Ascending aorta (tissue), 2 donors: ENCODE measurements at regions not wholly inside any gene's neighbourhood (a gene's known extent, or its start where the extent isn't known, plus 50 kb on each side); places are given as distances from the start of the nearest gene placed in this dataset.

ENCODE experiments used
- DNase-seq, 2 donors: peaks; one replicate each; pipeline ENCODE4 v3.0.0-alpha.2; 2019; ENCODE audit warnings: low spot score in 2 of 2
- H3K27ac ChIP-seq, 2 donors: fragments of 200-600 bp; sonication (generic); one replicate each; pipeline ENCODE4 v1.5.1; 2016 to 2017; ENCODE audit warnings: mild to moderate bottlenecking in 1 of 2
- H3K27me3 ChIP-seq: fragments of 200-600 bp; sonication (generic); one replicate; pipeline ENCODE4 v1.5.1; 2017
- H3K36me3 ChIP-seq, 2 donors: fragments of 200-600 bp; sonication (generic); one replicate each; pipeline ENCODE4 v1.5.1; 2016
- H3K4me1 ChIP-seq, 2 donors: fragments of 200-600 bp; sonication (generic); one replicate each; pipeline ENCODE4 v1.5.1; 2016 to 2017; ENCODE audit warnings: mild to moderate bottlenecking in 1 of 2
- H3K4me3 ChIP-seq, 2 donors: fragments of 200-600 bp; sonication (generic); one replicate each; pipeline ENCODE4 v1.5.1; 2016 to 2017; ENCODE audit warnings: mild to moderate bottlenecking in 1 of 2
- H3K9me3 ChIP-seq, 2 donors: fragments of 200-600 bp; sonication (generic); one replicate each; pipeline ENCODE4 v1.5.1; 2016
- CTCF ChIP-seq, 3 experiments: fragments of 200-600 bp in 2 of 3; fragments of 450-650 bp in 1 of 3; sonication (generic) in 2 of 3; IDR thresholded peaks; one replicate each; pipeline ENCODE4 v1.5.1; 2016 to 2019; ENCODE audit warnings: antibody characterized with exemption in 3 of 3, mild to moderate bottlenecking in 1 of 3, moderate library complexity in 1 of 3
- intact Hi-C: fragments of 100-400 bp; cut with DNase I; formaldehyde crosslinking; loops from one replicate; pipeline ENCODE4 v1.15.1; 2023

- Histone ChIP-seq H3K4me3 (no peak overlapping the region), H3K4me1 (no peaks in the 10 kb centered on the region), H3K27ac (no peak overlapping the region), H3K27me3 (no peaks in the 10 kb centered on the region), H3K9me3 (no peaks in the 10 kb centered on the region), H3K36me3 (no peaks in the 10 kb centered on the region)
- TF ChIP-seq CTCF (IDR thresholded peaks at IDR 0.05), result no peak
- intact Hi-C loops, result no loop called here
- no peak for DNase-seq
These were observed 489.8 kb upstream of the FLRT2 start for GRCh38 chr14:85040046-85040685.

GRCh38 chr14:85041618-85042017, 488.3 kb upstream of the FLRT2 start:
- H3K4me3 ChIP-seq, result no peak overlapping the region
- H3K9me3 ChIP-seq, result no peaks in the 10 kb centered on the region
- no peaks in the 10 kb centered on the region for H3K27me3 ChIP-seq
- H3K36me3 ChIP-seq, result no peaks in the 10 kb centered on the region
- no peak overlapping the region for H3K27ac ChIP-seq
- intact Hi-C loops, result no loop called here
- no peak for DNase-seq
- TF ChIP-seq CTCF (IDR thresholded peaks at IDR 0.05), result no peak
- H3K4me1 ChIP-seq, result no peaks in the 10 kb centered on the region

- no peaks in the 10 kb centered on the region for H3K4me1 ChIP-seq
- no peak for DNase-seq
- intact Hi-C loops, result no loop called here
- H3K27me3 ChIP-seq, result no peaks in the 10 kb centered on the region
- no peaks in the 10 kb centered on the region for H3K36me3 ChIP-seq
- no peak overlapping the region for H3K4me3 ChIP-seq
- H3K27ac ChIP-seq, result no peak overlapping the region
- TF ChIP-seq CTCF (IDR thresholded peaks at IDR 0.05), result no peak
- H3K9me3 ChIP-seq, result no peaks in the 10 kb centered on the region
These were observed 487.6 kb upstream of the FLRT2 start for GRCh38 chr14:85042301-85042700.

GRCh38 chr14:85050180-85050579, 479.8 kb upstream of the FLRT2 start:
- Histone ChIP-seq H3K27me3 (no peaks in the 10 kb centered on the region), H3K4me1 (no peaks in the 10 kb centered on the region), H3K9me3 (no peaks in the 10 kb centered on the region), H3K4me3 (no peak overlapping the region), H3K36me3 (no peaks in the 10 kb centered on the region), H3K27ac (no peak overlapping the region)
- DNase-seq, result no peak
- no peak for TF ChIP-seq CTCF (IDR thresholded peaks at IDR 0.05)
- intact Hi-C loops, result no loop called here

GRCh38 chr14:85052646-85053045, 477.3 kb upstream of the FLRT2 start:
- H3K4me1 ChIP-seq, result no peaks in the 10 kb centered on the region
- H3K36me3 ChIP-seq, result no peaks in the 10 kb centered on the region
- H3K4me3 ChIP-seq, result no peak overlapping the region
- DNase-seq, result no peak
- no peak for TF ChIP-seq CTCF (IDR thresholded peaks at IDR 0.05)
- intact Hi-C loops, result no loop called here
- no peak overlapping the region for H3K27ac ChIP-seq
- H3K27me3 ChIP-seq, result no peaks in the 10 kb centered on the region
- no peaks in the 10 kb centered on the region for H3K9me3 ChIP-seq

- H3K9me3 ChIP-seq, result no peaks in the 10 kb centered on the region
- no peak overlapping the region for H3K27ac ChIP-seq
- TF ChIP-seq CTCF (IDR thresholded peaks at IDR 0.05), result no peak
- intact Hi-C loops, result no loop called here
- H3K27me3 ChIP-seq, result no peaks in the 10 kb centered on the region
- H3K36me3 ChIP-seq, result no peaks in the 10 kb centered on the region
- H3K4me1 ChIP-seq, result no peaks in the 10 kb centered on the region
- no peak overlapping the region for H3K4me3 ChIP-seq
- no peak for DNase-seq
These were observed 475.8 kb upstream of the FLRT2 start for GRCh38 chr14:85054178-85054577.
